H1 (cell line): ENCODE measurements at regions not wholly inside any gene's neighbourhood (a gene's known extent, or its start where the extent isn't known, plus 50 kb on each side); places are given as distances from the start of the nearest gene placed in this dataset.

Experiments used
- CTCF ChIA-PET: fragments of 300-600 bp; sonication (Branson Sonifier 250); formaldehyde crosslinking; loops from one replicate; lab custom pipeline; 2021; ENCODE audit not compliant: partially characterized antibody; lab: Charles Lee
- POLR2A ChIA-PET: fragments of 300-600 bp; sonication (Branson Sonifier 250); formaldehyde crosslinking; loops from one replicate; lab custom pipeline; 2021; ENCODE audit warnings: inconsistent platforms; ENCODE audit not compliant: partially characterized antibody; lab: Charles Lee
- DNase-seq, 2 experiments: peaks; one replicate each; pipeline versions ENCODE4 v3.0.0 to v3.0.0-alpha.2; 2010 to 2022; ENCODE audit warnings: low spot score in 2 of 2, low read depth in 1 of 2, mixed read lengths in 1 of 2
- FAIRE-seq: peaks from 2 replicates; lab custom pipeline; 2011; peaks lifted over from hg19 to GRCh38; lab: Jason Lieb, UNC
- H2AFZ ChIP-seq: 2 replicates; pipeline ENCODE4 v1.8.1; 2012; ENCODE audit warnings: low read length, inconsistent platforms
- H2AK5ac ChIP-seq: 2 replicates; pipeline ENCODE4 v1.6.1; 2013; ENCODE audit warnings: low read depth, low read length
- H2BK120ac ChIP-seq: replicated peaks from 2 replicates; pipeline ENCODE3; 2013; ENCODE audit warnings: low read depth, low read length, inconsistent platforms
- H2BK12ac ChIP-seq: 2 replicates; pipeline ENCODE4 v1.6.1; 2013; ENCODE audit warnings: low read depth, low read length
- H2BK15ac ChIP-seq: 2 replicates; pipeline ENCODE4 v1.6.1; 2013; ENCODE audit warnings: low read length
- H2BK20ac ChIP-seq: 2 replicates; pipeline ENCODE4 v1.6.1; 2013; ENCODE audit warnings: low read length
- H2BK5ac ChIP-seq: 2 replicates; pipeline ENCODE4 v1.6.1; 2013; ENCODE audit warnings: low read depth, low read length
- H3K14ac ChIP-seq: 2 replicates; pipeline ENCODE4 v1.6.1; 2013; ENCODE audit warnings: inconsistent platforms; ENCODE audit not compliant: insufficient read length
- H3K18ac ChIP-seq: 2 replicates; pipeline ENCODE4 v1.6.1; 2013; ENCODE audit warnings: low read length; ENCODE audit errors: extremely low read depth
- H3K23ac ChIP-seq: 2 replicates; pipeline ENCODE4 v1.6.1; 2013; ENCODE audit warnings: inconsistent platforms; ENCODE audit not compliant: insufficient read length
- H3K23me2 ChIP-seq: 2 replicates; pipeline ENCODE4 v1.6.1; 2013; ENCODE audit warnings: low read depth, low read length
- H3K27ac ChIP-seq: 2 replicates; pipeline ENCODE4 v1.6.1; 2011; ENCODE audit warnings: low read depth, low read length, inconsistent platforms
- H3K27me3 ChIP-seq, 4 experiments: replicated peaks in 1 of 4; 1 replicate in 1 of 4; 2 replicates in 3 of 4; pipeline versions ENCODE4 v1.6.1 to v1.8.1; 2011 to 2013; ENCODE audit warnings: low read length in 3 of 4, mild to moderate bottlenecking in 3 of 4, inconsistent platforms in 2 of 4, mixed read lengths in 2 of 4, moderate library complexity in 1 of 4; ENCODE audit not compliant: control insufficient read depth in 3 of 4, insufficient read depth in 3 of 4; ENCODE audit errors: extremely low read depth in 1 of 4
- H3K36me3 ChIP-seq, 4 experiments: 2 replicates each; pipeline versions ENCODE4 v1.6.1 to v1.8.1; 2011 to 2013; ENCODE audit warnings: mild to moderate bottlenecking in 4 of 4, low read length in 3 of 4, moderate library complexity in 2 of 4, control low read depth in 1 of 4, inconsistent platforms in 1 of 4; ENCODE audit not compliant: insufficient read depth in 4 of 4, control insufficient read depth in 2 of 4
- H3K4ac ChIP-seq: replicated peaks from 2 replicates; pipeline ENCODE3; 2013; ENCODE audit warnings: low read length, low read depth, mixed read lengths, inconsistent platforms; ENCODE audit not compliant: insufficient read length
- H3K4me1 ChIP-seq, 4 experiments: replicated peaks in 1 of 4; 1 replicate in 1 of 4; 2 replicates in 3 of 4; pipeline versions ENCODE4 v1.6.1 to v1.8.1; 2011 to 2013; ENCODE audit warnings: low read length in 3 of 4, inconsistent platforms in 2 of 4, mixed read lengths in 1 of 4; ENCODE audit not compliant: insufficient read depth in 4 of 4, control insufficient read depth in 3 of 4
- H3K4me2 ChIP-seq, 2 experiments: 2 replicates each; pipeline versions ENCODE4 v1.6.1 to v1.8.1; 2011 to 2013; ENCODE audit warnings: low read depth in 2 of 2, low read length in 2 of 2, control low read depth in 1 of 2, inconsistent platforms in 1 of 2, mild to moderate bottlenecking in 1 of 2; ENCODE audit not compliant: insufficient read depth in 1 of 2
- H3K4me3 ChIP-seq, 4 experiments: fragments of 200-600, 300-600 bp in 1 of 4; sonication (generic), shearing (Covaris generic), sonication (Bioruptor Twin) in 1 of 4; 2 replicates each; pipeline versions ENCODE4 v1.5.1 to v1.8.1; 2011 to 2016; ENCODE audit warnings: low read length in 4 of 4, low read depth in 3 of 4, control low read depth in 2 of 4, inconsistent platforms in 2 of 4, mild to moderate bottlenecking in 2 of 4, mixed read lengths in 1 of 4, moderate library complexity in 1 of 4; ENCODE audit not compliant: insufficient read depth in 2 of 4; ENCODE audit errors: extremely low read depth in 1 of 4
- H3K56ac ChIP-seq: replicated peaks from 2 replicates; pipeline ENCODE3; 2013; ENCODE audit warnings: low read depth, mild to moderate bottlenecking, mixed read lengths, low read length, inconsistent platforms; ENCODE audit not compliant: insufficient read length
- H3K79me1 ChIP-seq: 2 replicates; pipeline ENCODE4 v1.6.1; 2013; ENCODE audit warnings: low read depth, low read length, control low read depth
- H3K79me2 ChIP-seq, 2 experiments: 2 replicates each; pipeline versions ENCODE4 v1.6.1 to v1.8.1; 2012 to 2013; ENCODE audit warnings: low read length in 2 of 2, mild to moderate bottlenecking in 2 of 2, inconsistent platforms in 1 of 2; ENCODE audit not compliant: insufficient read depth in 2 of 2, control insufficient read depth in 1 of 2
- H3K9ac ChIP-seq, 4 experiments: replicated peaks in 1 of 4; 1 replicate in 1 of 4; 2 replicates in 3 of 4; pipeline versions ENCODE4 v1.6.1 to v1.8.1; 2011 to 2013; ENCODE audit warnings: low read depth in 3 of 4, low read length in 3 of 4, control low read depth in 2 of 4, mild to moderate bottlenecking in 2 of 4, moderate library complexity in 2 of 4, inconsistent platforms in 1 of 4; ENCODE audit errors: extremely low read depth in 1 of 4
- H3K9me3 ChIP-seq, 2 experiments: 2 replicates each; pipeline versions ENCODE4 v1.6.1 to v1.8.1; 2012 to 2013; ENCODE audit warnings: mild to moderate bottlenecking in 2 of 2, moderate library complexity in 2 of 2, control low read depth in 1 of 2, inconsistent platforms in 1 of 2, low read depth in 1 of 2, low read length in 1 of 2, mixed read lengths in 1 of 2; ENCODE audit not compliant: insufficient read depth in 2 of 2
- H4K20me1 ChIP-seq, 2 experiments: replicated peaks in 1 of 2; 2 replicates each; pipeline versions ENCODE3 to v1.8.1; 2011 to 2013; ENCODE audit warnings: inconsistent platforms in 2 of 2, low read length in 2 of 2, mild to moderate bottlenecking in 1 of 2; ENCODE audit not compliant: insufficient read depth in 2 of 2, control insufficient read depth in 1 of 2
- H4K5ac ChIP-seq: 2 replicates; pipeline ENCODE4 v1.6.1; 2013; ENCODE audit warnings: low read length, low read depth, mixed read lengths, inconsistent platforms; ENCODE audit not compliant: insufficient read length
- H4K8ac ChIP-seq: 2 replicates; pipeline ENCODE4 v1.8.0; 2013; ENCODE audit warnings: mild to moderate bottlenecking, moderate library complexity, low read length, inconsistent platforms; ENCODE audit not compliant: insufficient read depth; ENCODE audit errors: extremely low read depth
- H4K91ac ChIP-seq: replicated peaks from 2 replicates; pipeline ENCODE3; 2013; ENCODE audit warnings: low read length, mixed read lengths, inconsistent platforms; ENCODE audit not compliant: insufficient read length
- ASH2L ChIP-seq: fragments of 200-600, 300-600 bp; sonication (generic); IDR thresholded peaks from one replicate; pipeline ENCODE4 v1.7.1; 2017; ENCODE audit warnings: low read length
- CTBP2 ChIP-seq: IDR thresholded peaks from 2 replicates; pipeline ENCODE4 v1.7.0; 2011; ENCODE audit warnings: borderline replicate concordance, mild to moderate bottlenecking, moderate library complexity, mixed read lengths, low read length; ENCODE audit not compliant: insufficient read depth, insufficient read length
- FOSL1 ChIP-seq: IDR thresholded peaks from 2 replicates; pipeline ENCODE4 v1.6.1; 2011; ENCODE audit warnings: mild to moderate bottlenecking, low read depth, low read length, moderate library complexity; ENCODE audit not compliant: insufficient read depth
- HDAC2 ChIP-seq, 2 experiments: fragments of 300-600 bp in 1 of 2; sonication (generic) in 1 of 2; IDR thresholded peaks; 2 replicates each; pipeline ENCODE4 v1.6.1; 2011 to 2012; ENCODE audit warnings: low read depth in 2 of 2, low read length in 2 of 2, mild to moderate bottlenecking in 2 of 2, moderate library complexity in 2 of 2, borderline replicate concordance in 1 of 2, inconsistent platforms in 1 of 2
- JUN ChIP-seq: IDR thresholded peaks from 2 replicates; pipeline ENCODE4 v1.6.1; 2011; ENCODE audit warnings: low read depth, mild to moderate bottlenecking, improper control_type of control experiment, low read length
- MAX ChIP-seq: IDR thresholded peaks from 2 replicates; pipeline ENCODE4 v1.6.1; 2012; ENCODE audit warnings: inconsistent platforms
- NRF1 ChIP-seq: IDR thresholded peaks from 2 replicates; pipeline ENCODE4 v1.6.1; 2011; ENCODE audit warnings: mild to moderate bottlenecking, low read depth, low read length, improper control_type of control experiment
- POU5F1 ChIP-seq: IDR thresholded peaks from 2 replicates; pipeline ENCODE4 v1.6.1; 2011; ENCODE audit warnings: low read depth, mild to moderate bottlenecking, low read length, moderate library complexity
- RXRA ChIP-seq: IDR thresholded peaks from 2 replicates; pipeline ENCODE4 v1.6.1; 2011; ENCODE audit warnings: low read depth, mild to moderate bottlenecking, low read length, moderate library complexity; ENCODE audit not compliant: insufficient read depth
- SIRT6 ChIP-seq: IDR thresholded peaks from one replicate; pipeline ENCODE4 v1.7.1; 2012; ENCODE audit warnings: low read length, inconsistent platforms
- SP1 ChIP-seq: IDR thresholded peaks from 2 replicates; pipeline ENCODE4 v1.6.1; 2011; ENCODE audit warnings: low read depth, low read length
- SP4 ChIP-seq: IDR thresholded peaks from 2 replicates; pipeline ENCODE4 v1.6.1; 2012; ENCODE audit warnings: low read length, inconsistent platforms
- TAF1 ChIP-seq: IDR thresholded peaks from 2 replicates; pipeline ENCODE4 v1.6.1; 2011; ENCODE audit warnings: mild to moderate bottlenecking, low read depth, low read length
- ZNF274 ChIP-seq: IDR thresholded peaks from 2 replicates; pipeline ENCODE4 v1.7.0; 2012; ENCODE audit warnings: low read length, borderline replicate concordance; ENCODE audit errors: extremely low read depth
- WGBS, 2 experiments: shearing (Covaris generic) in 1 of 2; methylation state at CpG; one replicate each; pipeline versions ENCODE4 v1.1.6 to v1.1.7; 2013 to 2015; ENCODE audit warnings: low lambda C conversion rate in 2 of 2, mixed read lengths in 2 of 2, inconsistent platforms in 1 of 2, low coverage in 1 of 2, missing lambda C conversion rate in 1 of 2; ENCODE audit not compliant: insufficient replicate concordance in 2 of 2, insufficient coverage in 1 of 2, insufficient read length in 1 of 2; ENCODE audit errors: extremely low coverage in 1 of 2, missing lambda C conversion rate in 1 of 2; 5-methylcytosine and 5-hydroxymethylcytosine counted together
- TF ChIP-seq, protein P1 (sequence below): IDR thresholded peaks from 2 replicates; pipeline ENCODE4 v1.6.1; 2011; ENCODE audit warnings: low read length, improper control_type of control experiment

DNA sequence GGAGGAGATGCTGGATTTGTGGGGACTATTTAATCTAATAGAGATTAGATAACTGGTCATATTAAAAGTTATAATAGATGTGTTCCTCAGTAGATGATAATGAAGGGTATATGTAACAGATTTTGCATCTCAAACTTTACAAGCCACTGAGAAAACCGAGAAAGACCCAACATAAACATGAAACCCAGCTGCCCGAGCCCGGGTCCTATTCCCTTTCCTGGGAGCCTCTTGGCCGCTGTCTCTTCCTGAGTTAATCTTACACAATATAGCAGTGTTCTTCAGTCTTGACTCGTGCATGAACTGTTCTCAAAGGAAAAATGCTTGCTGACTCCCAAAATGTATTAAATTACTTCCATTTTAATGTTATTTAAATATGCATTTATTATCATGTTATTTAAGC, 94.5 kb downstream of the COPS8 start:
- DNase-seq (no peak), FAIRE-seq (no peak)
- Histone ChIP-seq H4K8ac (no peak overlapping the region), H3K9me3 (no peaks in the 10 kb centered on the region; a peak in 1 of 4 replicates), H2AFZ (no peak overlapping the region), H2BK12ac (no peak overlapping the region), H3K23ac (no peak overlapping the region), H3K14ac (no peak overlapping the region), H4K91ac (no peak overlapping the region), H3K4me3 (no peak overlapping the region), H4K5ac (no peak overlapping the region), H4K20me1 (no peaks in the 10 kb centered on the region), H2BK5ac (no peak overlapping the region), H2BK20ac (no peak overlapping the region), H3K4ac (no peak overlapping the region), H2BK15ac (no peak overlapping the region), H3K23me2 (no peaks in the 10 kb centered on the region), H3K36me3 (no peaks in the 10 kb centered on the region), H3K79me1 (no peaks in the 10 kb centered on the region), H3K4me1 (no peaks in the 10 kb centered on the region), H2BK120ac (no peak overlapping the region), H3K27me3 (no peaks in the 10 kb centered on the region), H2AK5ac (no peak overlapping the region), H3K18ac (no peak overlapping the region), H3K4me2 (no peak overlapping the region), H3K27ac (no peak overlapping the region), H3K9ac (no peak overlapping the region), H3K56ac (no peak overlapping the region), H3K79me2 (no peaks in the 10 kb centered on the region)
- ChIA-PET POLR2A (no interaction called here), CTCF (no interaction called here)
- 91% methylated on average over 5 of the region's 5 CpGs; no CpG with 5 or more reads in 1 of the 2 experiments for WGBS, 2 experiments
- no peak for TF ChIP-seq SIRT6
- no peak for TF ChIP-seq SP4
- no peak for TF ChIP-seq ASH2L
- TF ChIP-seq TAF1, result no peak
- no peak for TF ChIP-seq CTBP2
- no peak for TF ChIP-seq NRF1
- TF ChIP-seq, protein P1, sequence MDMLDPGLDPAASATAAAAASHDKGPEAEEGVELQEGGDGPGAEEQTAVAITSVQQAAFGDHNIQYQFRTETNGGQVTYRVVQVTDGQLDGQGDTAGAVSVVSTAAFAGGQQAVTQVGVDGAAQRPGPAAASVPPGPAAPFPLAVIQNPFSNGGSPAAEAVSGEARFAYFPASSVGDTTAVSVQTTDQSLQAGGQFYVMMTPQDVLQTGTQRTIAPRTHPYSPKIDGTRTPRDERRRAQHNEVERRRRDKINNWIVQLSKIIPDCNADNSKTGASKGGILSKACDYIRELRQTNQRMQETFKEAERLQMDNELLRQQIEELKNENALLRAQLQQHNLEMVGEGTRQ, result no peak
- no peak for TF ChIP-seq HDAC2 (IDR thresholded peaks at IDR 0.05; ENCODE audit: borderline replicate concordance in 1 of 2, low read depth in 2 of 2, low read length in 2 of 2)
- no peak for TF ChIP-seq POU5F1
- TF ChIP-seq RXRA, result no peak
- TF ChIP-seq SP1, result no peak
- TF ChIP-seq ZNF274, result no peak
- no peak for TF ChIP-seq FOSL1
- no peak for TF ChIP-seq MAX
- TF ChIP-seq JUN, result no peak
